ENCODE measurements at regions not wholly inside any gene's neighbourhood (a gene's known extent, or its start where the extent isn't known, plus 50 kb on each side); places are given as distances from the start of the nearest gene placed in this dataset.

- no peak for TF ChIP-seq EGR1 (IDR thresholded peaks at IDR 0.05)
- no peak for TF ChIP-seq CEBPB (IDR thresholded peaks at IDR 0.05)
Measured at GRCh38 chr5:54915466-54916027, 69.8 kb downstream of the ESM1 start.
